HL-60 (cell line): ENCODE measurements at regions not wholly inside any gene's neighbourhood (a gene's known extent, or its start where the extent isn't known, plus 50 kb on each side); places are given as distances from the start of the nearest gene placed in this dataset.

Source experiments
- DNase-seq, 2 experiments: peaks; one replicate each; pipeline ENCODE4 v3.0.0-alpha.2; 2010 to 2020; ENCODE audit warnings: low read depth in 1 of 2, low spot score in 1 of 2
- H3K27ac ChIP-seq: fragments of 250-450 bp; sonication (Bioruptor Pico); replicated peaks from 2 replicates; pipeline ENCODE4 v1.5.1; 2020; ENCODE audit warnings: mild to moderate bottlenecking, moderate library complexity
- H3K27me3 ChIP-seq: fragments of 250-450 bp; sonication (Bioruptor Pico); 2 replicates; pipeline ENCODE4 v1.5.1; 2021; ENCODE audit warnings: mild to moderate bottlenecking, moderate library complexity; ENCODE audit not compliant: insufficient read depth, poor library complexity, severe bottlenecking
- H3K4me3 ChIP-seq: replicated peaks from 2 replicates; pipeline ENCODE4 v1.5.1; 2011; ENCODE audit warnings: mild to moderate bottlenecking, control low read depth, low read length; ENCODE audit not compliant: insufficient read depth
- CTCF ChIP-seq: IDR thresholded peaks from one replicate; pipeline ENCODE4 v1.5.1; 2011; ENCODE audit warnings: low read length, control low read depth, inconsistent platforms; ENCODE audit not compliant: insufficient read depth
- GABPA ChIP-seq: IDR thresholded peaks from 2 replicates; pipeline ENCODE4 v1.6.1; 2012; ENCODE audit warnings: low read depth
- POLR2AphosphoS5 ChIP-seq: IDR thresholded peaks from 2 replicates; pipeline ENCODE4 v1.6.1; 2012; ENCODE audit warnings: low read depth
- SPI1 ChIP-seq: IDR thresholded peaks from 2 replicates; pipeline ENCODE4 v1.6.1; 2012; ENCODE audit warnings: low read depth, mild to moderate bottlenecking, borderline replicate concordance
- TF ChIP-seq, protein P1 (sequence below): IDR thresholded peaks from 2 replicates; pipeline ENCODE4 v1.6.1; 2012; ENCODE audit warnings: low read depth; ENCODE audit not compliant: insufficient replicate concordance

DNA sequence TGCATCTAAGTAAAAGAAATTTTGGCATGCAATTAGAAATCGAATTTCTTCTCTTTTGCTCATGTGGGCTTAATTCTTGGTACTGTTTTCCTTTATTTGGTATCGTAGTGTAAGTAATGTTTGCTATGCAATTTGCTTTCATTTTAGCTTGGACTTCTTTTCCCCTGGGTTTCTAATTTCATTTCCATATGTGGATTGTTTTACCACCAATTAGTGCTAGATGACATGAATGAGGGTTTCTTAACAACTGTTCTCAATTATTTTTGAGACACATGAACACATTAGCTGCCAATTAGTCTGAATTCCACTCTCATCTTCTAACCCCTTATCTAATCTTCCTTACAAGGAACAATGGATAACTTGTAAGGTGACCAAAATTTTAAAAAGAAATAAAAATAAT is 1047.2 kb upstream of the PIK3C3 start:
- TF ChIP-seq GABPA, result no peak
- TF ChIP-seq, protein P1, sequence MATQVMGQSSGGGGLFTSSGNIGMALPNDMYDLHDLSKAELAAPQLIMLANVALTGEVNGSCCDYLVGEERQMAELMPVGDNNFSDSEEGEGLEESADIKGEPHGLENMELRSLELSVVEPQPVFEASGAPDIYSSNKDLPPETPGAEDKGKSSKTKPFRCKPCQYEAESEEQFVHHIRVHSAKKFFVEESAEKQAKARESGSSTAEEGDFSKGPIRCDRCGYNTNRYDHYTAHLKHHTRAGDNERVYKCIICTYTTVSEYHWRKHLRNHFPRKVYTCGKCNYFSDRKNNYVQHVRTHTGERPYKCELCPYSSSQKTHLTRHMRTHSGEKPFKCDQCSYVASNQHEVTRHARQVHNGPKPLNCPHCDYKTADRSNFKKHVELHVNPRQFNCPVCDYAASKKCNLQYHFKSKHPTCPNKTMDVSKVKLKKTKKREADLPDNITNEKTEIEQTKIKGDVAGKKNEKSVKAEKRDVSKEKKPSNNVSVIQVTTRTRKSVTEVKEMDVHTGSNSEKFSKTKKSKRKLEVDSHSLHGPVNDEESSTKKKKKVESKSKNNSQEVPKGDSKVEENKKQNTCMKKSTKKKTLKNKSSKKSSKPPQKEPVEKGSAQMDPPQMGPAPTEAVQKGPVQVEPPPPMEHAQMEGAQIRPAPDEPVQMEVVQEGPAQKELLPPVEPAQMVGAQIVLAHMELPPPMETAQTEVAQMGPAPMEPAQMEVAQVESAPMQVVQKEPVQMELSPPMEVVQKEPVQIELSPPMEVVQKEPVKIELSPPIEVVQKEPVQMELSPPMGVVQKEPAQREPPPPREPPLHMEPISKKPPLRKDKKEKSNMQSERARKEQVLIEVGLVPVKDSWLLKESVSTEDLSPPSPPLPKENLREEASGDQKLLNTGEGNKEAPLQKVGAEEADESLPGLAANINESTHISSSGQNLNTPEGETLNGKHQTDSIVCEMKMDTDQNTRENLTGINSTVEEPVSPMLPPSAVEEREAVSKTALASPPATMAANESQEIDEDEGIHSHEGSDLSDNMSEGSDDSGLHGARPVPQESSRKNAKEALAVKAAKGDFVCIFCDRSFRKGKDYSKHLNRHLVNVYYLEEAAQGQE, result no peak
- no peak for TF ChIP-seq SPI1
- no peak for TF ChIP-seq CTCF
- no peak for TF ChIP-seq POLR2AphosphoS5
- H3K27ac ChIP-seq, result no peak overlapping the region
- no peak for DNase-seq
- H3K27me3 ChIP-seq, result no peaks in the 10 kb centered on the region
- H3K4me3 ChIP-seq, result no peak overlapping the region

GRCh38 chr18:40904295-40904694 is 1050.7 kb upstream of the PIK3C3 start:
- Histone ChIP-seq H3K4me3 (no peak overlapping the region), H3K27me3 (no peaks in the 10 kb centered on the region), H3K27ac (no peak overlapping the region)
- no peak for DNase-seq
- TF ChIP-seq POLR2AphosphoS5, result no peak
- TF ChIP-seq SPI1, result no peak
- TF ChIP-seq, protein P1, result no peak
- no peak for TF ChIP-seq CTCF

- DNase-seq, result no peak
- Histone ChIP-seq H3K4me3 (no peak overlapping the region), H3K27me3 (no peaks in the 10 kb centered on the region), H3K27ac (no peak overlapping the region)
- TF ChIP-seq POLR2AphosphoS5, result no peak
- TF ChIP-seq, protein P1, result no peak
- no peak for TF ChIP-seq SPI1
- TF ChIP-seq CTCF, result no peak
- no peak for TF ChIP-seq GABPA
These were observed 1052.6 kb upstream of the PIK3C3 start for GRCh38 chr18:40902436-40902835.
